ENCODE measurements at regions not wholly inside any gene's neighbourhood (a gene's known extent, or its start where the extent isn't known, plus 50 kb on each side); places are given as distances from the start of the nearest gene placed in this dataset.
A peak's percentile ranks its signal among the peaks of the same experiment; 100 is the strongest.

- FAIRE-seq (no peak), DNase-seq (ENCODE audit: low read depth) (peak; percentile 32)
- H2AFZ ChIP-seq (ENCODE audit: low read depth, low read length) = no peak overlapping the region
- Mint-ChIP-seq H3K9me3 (ENCODE audit: unreplicated experiment) (no peaks in the 10 kb centered on the region), H3K4me3 (ENCODE audit: unreplicated experiment) (no peak overlapping the region), H3K4me1 (ENCODE audit: low read depth, unreplicated experiment) (peaks cover 12% of the 10 kb centered on the region), H3K27ac (ENCODE audit: unreplicated experiment) (no peak overlapping the region), H3K27me3 (ENCODE audit: low read depth, unreplicated experiment) (peaks cover 4% of the 10 kb centered on the region), H3K36me3 (ENCODE audit: low read depth, unreplicated experiment) (no peaks in the 10 kb centered on the region)
- H3K79me2 ChIP-seq (ENCODE audit: insufficient read depth, low read length) = no peaks in the 10 kb centered on the region
- no peaks in the 10 kb centered on the region for H4K20me1 ChIP-seq (ENCODE audit: insufficient read depth, low read length)
- no peak overlapping the region for H3K27ac ChIP-seq (ENCODE audit: low read depth, low read length)
- no peaks in the 10 kb centered on the region for H3K9me3 ChIP-seq (ENCODE audit: insufficient read depth, low read depth, low read length)
- H3K4me2 ChIP-seq (ENCODE audit: low read length) = no peak overlapping the region
- peaks cover 3% of the 10 kb centered on the region for H3K4me1 ChIP-seq (ENCODE audit: insufficient read depth, low read length)
- TF ChIP-seq CTCF (IDR thresholded peaks at IDR 0.05; ENCODE audit: insufficient read depth, low read depth, low read length) (no peak), EZH2 (IDR thresholded peaks at IDR 0.05; ENCODE audit: insufficient read depth, low read length) (no peak)
- no peak overlapping the region for H3K9ac ChIP-seq (ENCODE audit: low read length)
- no peak overlapping the region for H3K4me3 ChIP-seq (ENCODE audit: insufficient read depth, low read depth, low read length)
- no peaks in the 10 kb centered on the region for H3K27me3 ChIP-seq (ENCODE audit: insufficient read depth, low read length)
- H3K36me3 ChIP-seq (ENCODE audit: insufficient read depth, low read length) = no peaks in the 10 kb centered on the region
Observed at GRCh38 chr18:40094441-40094840, 1860.6 kb upstream of the PIK3C3 start.

GRCh38 chr18:40088130-40088529 lies 1866.9 kb upstream of the PIK3C3 start:
- Histone ChIP-seq H4K20me1 (ENCODE audit: insufficient read depth, low read length) (no peaks in the 10 kb centered on the region), H2AFZ (ENCODE audit: low read depth, low read length) (no peak overlapping the region), H3K9me3 (ENCODE audit: insufficient read depth, low read depth, low read length) (no peaks in the 10 kb centered on the region), H3K4me2 (ENCODE audit: low read length) (no peak overlapping the region), H3K36me3 (ENCODE audit: insufficient read depth, low read length) (no peaks in the 10 kb centered on the region), H3K4me1 (ENCODE audit: insufficient read depth, low read length) (no peaks in the 10 kb centered on the region), H3K4me3 (ENCODE audit: insufficient read depth, low read depth, low read length) (no peak overlapping the region), H3K79me2 (ENCODE audit: insufficient read depth, low read length) (no peaks in the 10 kb centered on the region), H3K27ac (ENCODE audit: low read depth, low read length) (no peak overlapping the region), H3K27me3 (ENCODE audit: insufficient read depth, low read length) (no peaks in the 10 kb centered on the region), H3K9ac (ENCODE audit: low read length) (no peak overlapping the region)
- Mint-ChIP-seq H3K36me3 (ENCODE audit: low read depth, unreplicated experiment) (no peaks in the 10 kb centered on the region), H3K27me3 (ENCODE audit: low read depth, unreplicated experiment) (no peaks in the 10 kb centered on the region), H3K9me3 (ENCODE audit: unreplicated experiment) (no peaks in the 10 kb centered on the region), H3K4me3 (ENCODE audit: unreplicated experiment) (no peak overlapping the region), H3K27ac (ENCODE audit: unreplicated experiment) (no peak overlapping the region), H3K4me1 (ENCODE audit: low read depth, unreplicated experiment) (no peaks in the 10 kb centered on the region)
- TF ChIP-seq EZH2 (IDR thresholded peaks at IDR 0.05; ENCODE audit: insufficient read depth, low read length) (no peak), CTCF (IDR thresholded peaks at IDR 0.05; ENCODE audit: insufficient read depth, low read depth, low read length) (no peak)
- FAIRE-seq = no peak
- no peak for DNase-seq (ENCODE audit: low read depth)

GRCh38 chr18:40079786-40080185 lies 1875.2 kb upstream of the PIK3C3 start:
- H3K79me2 ChIP-seq (ENCODE audit: insufficient read depth, low read length) = no peaks in the 10 kb centered on the region
- H3K36me3 ChIP-seq (ENCODE audit: insufficient read depth, low read length) = no peaks in the 10 kb centered on the region
- no peaks in the 10 kb centered on the region for H3K9me3 ChIP-seq (ENCODE audit: insufficient read depth, low read depth, low read length)
- H3K4me3 ChIP-seq (ENCODE audit: insufficient read depth, low read depth, low read length) = no peak overlapping the region
- H3K4me2 ChIP-seq (ENCODE audit: low read length) = no peak overlapping the region
- Mint-ChIP-seq H3K4me3 (ENCODE audit: unreplicated experiment) (no peak overlapping the region), H3K4me1 (ENCODE audit: low read depth, unreplicated experiment) (no peaks in the 10 kb centered on the region), H3K27me3 (ENCODE audit: low read depth, unreplicated experiment) (peaks cover 3% of the 10 kb centered on the region), H3K36me3 (ENCODE audit: low read depth, unreplicated experiment) (no peaks in the 10 kb centered on the region), H3K27ac (ENCODE audit: unreplicated experiment) (no peak overlapping the region), H3K9me3 (ENCODE audit: unreplicated experiment) (no peaks in the 10 kb centered on the region)
- FAIRE-seq = no peak
- no peak overlapping the region for H3K27ac ChIP-seq (ENCODE audit: low read depth, low read length)
- DNase-seq (ENCODE audit: low read depth) = no peak
- no peaks in the 10 kb centered on the region for H3K27me3 ChIP-seq (ENCODE audit: insufficient read depth, low read length)
- no peak overlapping the region for H2AFZ ChIP-seq (ENCODE audit: low read depth, low read length)
- no peaks in the 10 kb centered on the region for H3K4me1 ChIP-seq (ENCODE audit: insufficient read depth, low read length)
- no peaks in the 10 kb centered on the region for H4K20me1 ChIP-seq (ENCODE audit: insufficient read depth, low read length)
- TF ChIP-seq CTCF (IDR thresholded peaks at IDR 0.05; ENCODE audit: insufficient read depth, low read depth, low read length) (no peak), EZH2 (IDR thresholded peaks at IDR 0.05; ENCODE audit: insufficient read depth, low read length) (no peak)
- H3K9ac ChIP-seq (ENCODE audit: low read length) = no peak overlapping the region
